Testis (tissue), 2 donors: ENCODE measurements at regions not wholly inside any gene's neighbourhood (a gene's known extent, or its start where the extent isn't known, plus 50 kb on each side); places are given as distances from the start of the nearest gene placed in this dataset.

Experiments used
- POLR2A ChIP-seq: fragments of 450-650 bp; IDR thresholded peaks from one replicate; pipeline ENCODE4 v1.6.1; 2017; ENCODE audit warnings: antibody characterized with exemption, mild to moderate bottlenecking, moderate library complexity
- TF ChIP-seq, protein P1 (sequence below), 3 experiments: fragments of 450-650 bp in 2 of 3; fragments of 200-600 bp in 1 of 3; sonication (generic) in 1 of 3; IDR thresholded peaks; one replicate each; pipeline ENCODE4 v1.5.1; 2016 to 2019; ENCODE audit warnings: antibody characterized with exemption in 3 of 3, mild to moderate bottlenecking in 2 of 3, moderate library complexity in 1 of 3

DNA sequence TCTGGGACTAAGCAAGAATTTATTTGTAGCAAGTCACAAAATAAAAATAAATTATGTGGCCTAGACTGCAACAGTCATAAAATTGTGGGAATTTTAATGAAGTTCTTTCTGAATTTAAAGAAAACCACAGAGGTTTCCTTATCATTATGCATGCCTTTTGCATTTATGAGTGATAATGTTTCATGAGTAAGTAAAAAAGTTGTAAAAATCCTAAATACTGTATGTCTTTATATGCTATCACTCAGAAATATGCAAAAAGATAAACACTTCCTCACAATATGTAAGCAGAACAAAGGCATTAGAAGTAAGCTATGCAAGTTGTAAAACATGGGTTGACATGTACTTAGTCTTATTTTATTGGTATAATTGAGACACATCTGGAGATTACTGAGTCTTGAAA lies 239.4 kb upstream of the PDE3A start:
- TF ChIP-seq, protein P1, sequence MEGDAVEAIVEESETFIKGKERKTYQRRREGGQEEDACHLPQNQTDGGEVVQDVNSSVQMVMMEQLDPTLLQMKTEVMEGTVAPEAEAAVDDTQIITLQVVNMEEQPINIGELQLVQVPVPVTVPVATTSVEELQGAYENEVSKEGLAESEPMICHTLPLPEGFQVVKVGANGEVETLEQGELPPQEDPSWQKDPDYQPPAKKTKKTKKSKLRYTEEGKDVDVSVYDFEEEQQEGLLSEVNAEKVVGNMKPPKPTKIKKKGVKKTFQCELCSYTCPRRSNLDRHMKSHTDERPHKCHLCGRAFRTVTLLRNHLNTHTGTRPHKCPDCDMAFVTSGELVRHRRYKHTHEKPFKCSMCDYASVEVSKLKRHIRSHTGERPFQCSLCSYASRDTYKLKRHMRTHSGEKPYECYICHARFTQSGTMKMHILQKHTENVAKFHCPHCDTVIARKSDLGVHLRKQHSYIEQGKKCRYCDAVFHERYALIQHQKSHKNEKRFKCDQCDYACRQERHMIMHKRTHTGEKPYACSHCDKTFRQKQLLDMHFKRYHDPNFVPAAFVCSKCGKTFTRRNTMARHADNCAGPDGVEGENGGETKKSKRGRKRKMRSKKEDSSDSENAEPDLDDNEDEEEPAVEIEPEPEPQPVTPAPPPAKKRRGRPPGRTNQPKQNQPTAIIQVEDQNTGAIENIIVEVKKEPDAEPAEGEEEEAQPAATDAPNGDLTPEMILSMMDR (IDR thresholded peaks at IDR 0.05): no peak
- TF ChIP-seq POLR2A: no peak
